HFFc6 (cell line): ENCODE measurements at regions not wholly inside any gene's neighbourhood (a gene's known extent, or its start where the extent isn't known, plus 50 kb on each side); places are given as distances from the start of the nearest gene placed in this dataset.
"Not testable (repeated sequence)": the region's sequence is repeated elsewhere in the genome, so short reads cannot be mapped to it uniquely, and the experiment has no call there.

ENCODE experiments used
- DNase-seq: peaks from one replicate; pipeline ENCODE4 v3.0.0-alpha.2; 2018
- H3K27ac Mint-ChIP-seq: 2 replicates; pipeline ENCODE4 v1.8.0; 2020; ENCODE audit warnings: mild to moderate bottlenecking, mixed read lengths
- H3K27me3 Mint-ChIP-seq: 2 replicates; pipeline ENCODE4 v1.8.0; 2021; ENCODE audit warnings: mild to moderate bottlenecking, moderate library complexity, mixed read lengths; ENCODE audit not compliant: insufficient read depth
- H3K36me3 Mint-ChIP-seq: 2 replicates; pipeline ENCODE4 v1.8.0; 2021; ENCODE audit warnings: low read depth, mixed read lengths
- H3K4me1 Mint-ChIP-seq: 2 replicates; pipeline ENCODE4 v1.8.0; 2020; ENCODE audit warnings: low read depth, mixed read lengths
- H3K4me3 Mint-ChIP-seq: 2 replicates; pipeline ENCODE4 v1.8.0; 2020; ENCODE audit warnings: mild to moderate bottlenecking, moderate library complexity, mixed read lengths
- H3K9me3 Mint-ChIP-seq: 2 replicates; pipeline ENCODE4 v1.8.0; 2020; ENCODE audit warnings: mild to moderate bottlenecking, mixed read lengths
- TF ChIP-seq, protein P1 (sequence below): fragments of 200-600 bp; sonication (generic); IDR thresholded peaks from 2 replicates; pipeline ENCODE4 v1.5.0; 2021; ENCODE audit warnings: antibody characterized with exemption, mild to moderate bottlenecking

DNA sequence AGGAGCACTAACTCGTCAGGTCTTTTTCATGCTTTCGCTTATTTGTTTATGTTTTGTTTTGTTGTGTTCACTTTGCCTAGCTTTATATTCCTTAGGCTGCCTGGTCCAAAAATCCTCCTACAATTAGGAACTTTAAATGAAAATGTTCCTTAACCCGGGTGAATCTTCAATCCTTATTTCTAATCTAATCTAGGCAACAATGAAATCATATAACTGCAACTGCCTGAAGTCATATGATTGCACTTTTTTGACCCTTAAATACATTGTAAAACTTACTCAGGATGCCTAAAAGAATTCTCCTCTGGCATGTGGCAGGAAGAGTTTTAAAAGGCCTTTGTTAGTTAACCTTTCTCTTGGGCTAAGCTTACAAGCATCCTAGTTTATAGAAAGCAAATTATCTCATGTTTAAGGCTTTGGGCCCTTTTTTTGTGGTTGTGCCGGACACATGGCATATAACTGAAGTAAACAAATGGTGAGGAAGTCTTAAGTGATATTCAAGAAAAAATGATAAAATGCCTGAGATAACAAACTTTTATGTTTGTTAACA, 279.4 kb downstream of the FAT4 start:
- Mint-ChIP-seq H3K36me3 (no peaks in the 10 kb centered on the region), H3K9me3 (no peaks in the 10 kb centered on the region), H3K4me1 (no peaks in the 10 kb centered on the region), H3K27ac (no peak overlapping the region), H3K4me3 (no peak overlapping the region), H3K27me3 (no peaks in the 10 kb centered on the region)
- DNase-seq: no peak
- TF ChIP-seq, protein P1, sequence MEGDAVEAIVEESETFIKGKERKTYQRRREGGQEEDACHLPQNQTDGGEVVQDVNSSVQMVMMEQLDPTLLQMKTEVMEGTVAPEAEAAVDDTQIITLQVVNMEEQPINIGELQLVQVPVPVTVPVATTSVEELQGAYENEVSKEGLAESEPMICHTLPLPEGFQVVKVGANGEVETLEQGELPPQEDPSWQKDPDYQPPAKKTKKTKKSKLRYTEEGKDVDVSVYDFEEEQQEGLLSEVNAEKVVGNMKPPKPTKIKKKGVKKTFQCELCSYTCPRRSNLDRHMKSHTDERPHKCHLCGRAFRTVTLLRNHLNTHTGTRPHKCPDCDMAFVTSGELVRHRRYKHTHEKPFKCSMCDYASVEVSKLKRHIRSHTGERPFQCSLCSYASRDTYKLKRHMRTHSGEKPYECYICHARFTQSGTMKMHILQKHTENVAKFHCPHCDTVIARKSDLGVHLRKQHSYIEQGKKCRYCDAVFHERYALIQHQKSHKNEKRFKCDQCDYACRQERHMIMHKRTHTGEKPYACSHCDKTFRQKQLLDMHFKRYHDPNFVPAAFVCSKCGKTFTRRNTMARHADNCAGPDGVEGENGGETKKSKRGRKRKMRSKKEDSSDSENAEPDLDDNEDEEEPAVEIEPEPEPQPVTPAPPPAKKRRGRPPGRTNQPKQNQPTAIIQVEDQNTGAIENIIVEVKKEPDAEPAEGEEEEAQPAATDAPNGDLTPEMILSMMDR: no peak

DNA sequence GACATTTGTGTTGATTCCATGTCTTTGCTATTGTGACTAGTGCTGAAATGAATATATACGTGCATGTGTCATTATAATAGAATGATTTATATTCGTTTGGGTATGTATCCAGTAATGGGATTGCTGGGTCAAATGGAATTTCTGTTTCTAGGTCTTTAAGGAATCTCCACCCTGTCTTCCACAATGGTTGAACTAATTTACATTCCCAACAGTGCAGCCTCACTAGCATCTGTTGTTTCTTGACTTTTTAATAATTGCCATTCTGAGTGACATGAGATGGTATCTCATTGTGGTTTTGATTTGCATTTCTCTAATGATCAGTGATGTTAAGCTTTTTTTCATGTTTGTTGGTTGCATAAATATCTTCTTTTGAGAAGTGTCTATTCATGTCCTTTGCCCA, 291.2 kb downstream of the FAT4 start:
- H3K36me3 Mint-ChIP-seq, H3K9me3 Mint-ChIP-seq, DNase-seq, H3K27ac Mint-ChIP-seq, H3K4me1 Mint-ChIP-seq, H3K4me3 Mint-ChIP-seq, H3K27me3 Mint-ChIP-seq: not testable (repeated sequence)

DNA sequence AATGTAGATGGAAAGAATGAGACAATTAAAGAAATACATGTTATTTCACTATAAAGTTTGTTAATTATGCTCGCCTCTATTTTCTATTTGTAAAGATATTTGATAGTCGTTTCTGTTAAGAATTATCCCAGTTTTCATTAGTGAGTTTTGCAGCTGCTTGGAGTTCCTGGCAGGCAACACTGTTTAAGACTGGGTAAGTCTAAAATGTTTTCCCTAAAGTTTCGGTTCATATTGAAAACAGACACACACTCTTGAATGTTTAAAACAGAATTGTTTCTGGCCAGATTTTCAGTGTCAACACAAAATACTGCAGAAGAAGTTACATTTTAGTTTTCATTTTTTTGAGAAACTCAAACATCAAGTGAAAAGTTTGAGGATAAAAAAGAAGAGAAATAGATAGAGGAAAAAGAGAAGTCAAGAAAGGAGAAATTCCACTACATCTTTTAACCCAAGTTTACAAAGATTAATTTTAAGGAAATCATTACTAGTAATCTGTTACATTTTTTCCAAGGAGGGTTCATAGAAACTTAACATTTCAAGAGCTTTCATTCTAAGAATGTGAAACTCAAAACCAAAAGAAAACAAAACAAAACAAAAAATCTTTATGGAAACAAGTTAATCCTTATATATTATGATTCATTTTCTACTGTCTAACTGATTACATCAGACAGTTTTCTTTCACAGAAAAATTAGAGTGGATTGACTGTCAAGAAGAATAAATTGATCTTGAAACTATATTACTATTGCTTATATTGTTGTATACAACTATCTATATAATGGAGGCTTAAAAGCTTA, 305.5 kb downstream of the FAT4 start:
- H3K4me3 Mint-ChIP-seq: peak overlapping the region; percentile 63
- peak overlapping the region; percentile 14; the same call in 1 of the 2 replicates for H3K27ac Mint-ChIP-seq
- peaks cover 13% of the 10 kb centered on the region for H3K4me1 Mint-ChIP-seq
- H3K36me3 Mint-ChIP-seq: no peaks in the 10 kb centered on the region
- no peaks in the 10 kb centered on the region for H3K9me3 Mint-ChIP-seq
- DNase-seq: no peak
- H3K27me3 Mint-ChIP-seq: no peaks in the 10 kb centered on the region
- TF ChIP-seq, protein P1: no peak

DNA sequence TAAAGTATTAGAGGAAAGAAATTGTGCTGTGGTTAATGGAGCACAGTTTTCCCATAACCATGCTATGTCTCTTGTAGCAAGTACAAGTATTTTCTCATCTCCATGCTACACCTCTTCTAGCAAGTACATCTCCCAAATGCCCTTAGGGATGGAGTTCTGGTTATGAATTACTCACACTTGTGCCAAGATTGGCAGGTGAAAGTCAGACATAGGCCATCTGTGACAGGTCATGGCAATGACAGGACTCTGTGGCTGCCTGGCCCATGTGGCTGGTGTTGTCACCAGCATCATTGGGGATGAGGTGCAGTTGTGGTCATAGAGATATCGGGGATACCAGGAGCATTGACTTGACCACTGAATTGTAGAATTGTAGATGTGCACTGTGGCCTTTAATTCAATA, 310.2 kb downstream of the FAT4 start:
- TF ChIP-seq, protein P1: no peak
- Mint-ChIP-seq H3K27ac (no peak overlapping the region), H3K27me3 (no peaks in the 10 kb centered on the region), H3K4me1 (peaks cover 8% of the 10 kb centered on the region), H3K36me3 (no peaks in the 10 kb centered on the region), H3K9me3 (no peaks in the 10 kb centered on the region), H3K4me3 (no peak overlapping the region)
- no peak for DNase-seq

DNA sequence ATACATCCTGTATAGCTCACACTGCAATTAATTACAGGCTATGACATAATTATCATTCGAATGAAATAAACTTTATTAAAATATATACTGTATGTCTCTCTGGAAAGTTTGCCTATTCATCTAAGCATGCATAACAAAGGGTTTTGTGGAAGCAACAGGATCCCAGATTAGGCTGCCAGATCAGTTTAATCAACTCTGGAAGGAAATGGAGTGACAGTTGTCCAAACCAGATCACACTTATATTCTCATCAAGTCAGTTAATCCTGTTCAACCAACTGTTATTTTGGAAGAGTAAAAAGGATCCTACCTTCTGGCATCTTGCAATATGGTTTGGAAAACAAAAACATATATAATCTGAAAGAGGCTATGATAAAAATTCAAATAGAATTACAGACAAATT, 312.2 kb downstream of the FAT4 start:
- no peaks in the 10 kb centered on the region for H3K27me3 Mint-ChIP-seq

DNA sequence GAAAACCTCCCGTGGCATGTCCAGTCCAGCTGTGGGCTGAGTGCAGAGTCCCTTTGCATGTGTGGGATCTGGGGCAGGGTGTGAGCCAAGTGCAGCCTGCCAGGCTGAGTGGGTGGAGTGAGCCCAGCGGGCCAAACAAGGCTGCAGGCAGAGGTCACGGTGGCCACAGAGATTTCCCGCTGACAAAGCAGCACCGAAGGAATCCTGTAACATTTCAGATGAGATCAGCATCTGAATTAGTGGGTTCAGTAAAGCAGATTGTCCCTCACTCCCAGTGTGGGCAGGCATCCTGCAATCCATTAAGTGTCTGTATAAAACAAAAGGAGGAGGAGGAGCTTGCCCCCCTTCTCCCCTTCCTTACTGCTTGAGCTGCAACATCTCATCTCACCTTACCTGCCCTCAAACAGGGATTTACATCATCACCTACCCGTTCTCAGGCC, 324.4 kb downstream of the FAT4 start:
- Mint-ChIP-seq H3K27ac (no peak overlapping the region), H3K36me3 (no peaks in the 10 kb centered on the region), H3K9me3 (no peaks in the 10 kb centered on the region), H3K4me1 (peaks cover 14% of the 10 kb centered on the region), H3K27me3 (no peaks in the 10 kb centered on the region; the same call in 1 of the 2 replicates), H3K4me3 (no peak overlapping the region; the same call in 1 of the 2 replicates)
- DNase-seq: no peak
- TF ChIP-seq, protein P1: no peak

More for the DNA sequence above, 312.2 kb downstream of the FAT4 start:
- no peaks in the 10 kb centered on the region for H3K4me1 Mint-ChIP-seq
- TF ChIP-seq, protein P1: no peak
- H3K9me3 Mint-ChIP-seq: no peaks in the 10 kb centered on the region
- no peak overlapping the region for H3K4me3 Mint-ChIP-seq
- no peaks in the 10 kb centered on the region for H3K36me3 Mint-ChIP-seq
- H3K27ac Mint-ChIP-seq: no peak overlapping the region
- DNase-seq: no peak
